HL-60 (cell line): ENCODE measurements at regions not wholly inside any gene's neighbourhood (a gene's known extent, or its start where the extent isn't known, plus 50 kb on each side); places are given as distances from the start of the nearest gene placed in this dataset.

ENCODE experiments used
- DNase-seq, 2 experiments: peaks; one replicate each; pipeline ENCODE4 v3.0.0-alpha.2; 2010 to 2020; ENCODE audit warnings: low read depth in 1 of 2, low spot score in 1 of 2
- H3K27ac ChIP-seq: fragments of 250-450 bp; sonication (Bioruptor Pico); replicated peaks from 2 replicates; pipeline ENCODE4 v1.5.1; 2020; ENCODE audit warnings: mild to moderate bottlenecking, moderate library complexity
- H3K27me3 ChIP-seq: fragments of 250-450 bp; sonication (Bioruptor Pico); 2 replicates; pipeline ENCODE4 v1.5.1; 2021; ENCODE audit warnings: mild to moderate bottlenecking, moderate library complexity; ENCODE audit not compliant: insufficient read depth, poor library complexity, severe bottlenecking
- H3K4me3 ChIP-seq: replicated peaks from 2 replicates; pipeline ENCODE4 v1.5.1; 2011; ENCODE audit warnings: mild to moderate bottlenecking, control low read depth, low read length; ENCODE audit not compliant: insufficient read depth
- GABPA ChIP-seq: IDR thresholded peaks from 2 replicates; pipeline ENCODE4 v1.6.1; 2012; ENCODE audit warnings: low read depth
- POLR2AphosphoS5 ChIP-seq: IDR thresholded peaks from 2 replicates; pipeline ENCODE4 v1.6.1; 2012; ENCODE audit warnings: low read depth
- SPI1 ChIP-seq: IDR thresholded peaks from 2 replicates; pipeline ENCODE4 v1.6.1; 2012; ENCODE audit warnings: low read depth, mild to moderate bottlenecking, borderline replicate concordance
- TF ChIP-seq, protein P1 (sequence below): IDR thresholded peaks from one replicate; pipeline ENCODE4 v1.5.1; 2011; ENCODE audit warnings: low read length, control low read depth, inconsistent platforms; ENCODE audit not compliant: insufficient read depth
- TF ChIP-seq, protein P2 (sequence below): IDR thresholded peaks from 2 replicates; pipeline ENCODE4 v1.6.1; 2012; ENCODE audit warnings: low read depth; ENCODE audit not compliant: insufficient replicate concordance

GRCh38 chr18:71995904-71996465, 548.2 kb downstream of the CBLN2 start:
- no peak for DNase-seq
- Histone ChIP-seq H3K27ac (no peak overlapping the region), H3K4me3 (no peak overlapping the region), H3K27me3 (no peaks in the 10 kb centered on the region)
- no peak for TF ChIP-seq SPI1
- TF ChIP-seq POLR2AphosphoS5 = no peak
- TF ChIP-seq, protein P1, sequence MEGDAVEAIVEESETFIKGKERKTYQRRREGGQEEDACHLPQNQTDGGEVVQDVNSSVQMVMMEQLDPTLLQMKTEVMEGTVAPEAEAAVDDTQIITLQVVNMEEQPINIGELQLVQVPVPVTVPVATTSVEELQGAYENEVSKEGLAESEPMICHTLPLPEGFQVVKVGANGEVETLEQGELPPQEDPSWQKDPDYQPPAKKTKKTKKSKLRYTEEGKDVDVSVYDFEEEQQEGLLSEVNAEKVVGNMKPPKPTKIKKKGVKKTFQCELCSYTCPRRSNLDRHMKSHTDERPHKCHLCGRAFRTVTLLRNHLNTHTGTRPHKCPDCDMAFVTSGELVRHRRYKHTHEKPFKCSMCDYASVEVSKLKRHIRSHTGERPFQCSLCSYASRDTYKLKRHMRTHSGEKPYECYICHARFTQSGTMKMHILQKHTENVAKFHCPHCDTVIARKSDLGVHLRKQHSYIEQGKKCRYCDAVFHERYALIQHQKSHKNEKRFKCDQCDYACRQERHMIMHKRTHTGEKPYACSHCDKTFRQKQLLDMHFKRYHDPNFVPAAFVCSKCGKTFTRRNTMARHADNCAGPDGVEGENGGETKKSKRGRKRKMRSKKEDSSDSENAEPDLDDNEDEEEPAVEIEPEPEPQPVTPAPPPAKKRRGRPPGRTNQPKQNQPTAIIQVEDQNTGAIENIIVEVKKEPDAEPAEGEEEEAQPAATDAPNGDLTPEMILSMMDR = no peak
- TF ChIP-seq GABPA = no peak
- TF ChIP-seq, protein P2, sequence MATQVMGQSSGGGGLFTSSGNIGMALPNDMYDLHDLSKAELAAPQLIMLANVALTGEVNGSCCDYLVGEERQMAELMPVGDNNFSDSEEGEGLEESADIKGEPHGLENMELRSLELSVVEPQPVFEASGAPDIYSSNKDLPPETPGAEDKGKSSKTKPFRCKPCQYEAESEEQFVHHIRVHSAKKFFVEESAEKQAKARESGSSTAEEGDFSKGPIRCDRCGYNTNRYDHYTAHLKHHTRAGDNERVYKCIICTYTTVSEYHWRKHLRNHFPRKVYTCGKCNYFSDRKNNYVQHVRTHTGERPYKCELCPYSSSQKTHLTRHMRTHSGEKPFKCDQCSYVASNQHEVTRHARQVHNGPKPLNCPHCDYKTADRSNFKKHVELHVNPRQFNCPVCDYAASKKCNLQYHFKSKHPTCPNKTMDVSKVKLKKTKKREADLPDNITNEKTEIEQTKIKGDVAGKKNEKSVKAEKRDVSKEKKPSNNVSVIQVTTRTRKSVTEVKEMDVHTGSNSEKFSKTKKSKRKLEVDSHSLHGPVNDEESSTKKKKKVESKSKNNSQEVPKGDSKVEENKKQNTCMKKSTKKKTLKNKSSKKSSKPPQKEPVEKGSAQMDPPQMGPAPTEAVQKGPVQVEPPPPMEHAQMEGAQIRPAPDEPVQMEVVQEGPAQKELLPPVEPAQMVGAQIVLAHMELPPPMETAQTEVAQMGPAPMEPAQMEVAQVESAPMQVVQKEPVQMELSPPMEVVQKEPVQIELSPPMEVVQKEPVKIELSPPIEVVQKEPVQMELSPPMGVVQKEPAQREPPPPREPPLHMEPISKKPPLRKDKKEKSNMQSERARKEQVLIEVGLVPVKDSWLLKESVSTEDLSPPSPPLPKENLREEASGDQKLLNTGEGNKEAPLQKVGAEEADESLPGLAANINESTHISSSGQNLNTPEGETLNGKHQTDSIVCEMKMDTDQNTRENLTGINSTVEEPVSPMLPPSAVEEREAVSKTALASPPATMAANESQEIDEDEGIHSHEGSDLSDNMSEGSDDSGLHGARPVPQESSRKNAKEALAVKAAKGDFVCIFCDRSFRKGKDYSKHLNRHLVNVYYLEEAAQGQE = no peak

GRCh38 chr18:71994273-71994672, 549.9 kb downstream of the CBLN2 start:
- TF ChIP-seq, protein P1 = no peak
- TF ChIP-seq POLR2AphosphoS5 (no peak), SPI1 (no peak)
- no peaks in the 10 kb centered on the region for H3K27me3 ChIP-seq
- H3K27ac ChIP-seq = no peak overlapping the region
- no peak overlapping the region for H3K4me3 ChIP-seq
- no peak for DNase-seq

GRCh38 chr18:71989616-71990015, 554.5 kb downstream of the CBLN2 start:
- Histone ChIP-seq H3K4me3 (no peak overlapping the region), H3K27ac (no peak overlapping the region), H3K27me3 (no peaks in the 10 kb centered on the region)
- DNase-seq = no peak
- TF ChIP-seq POLR2AphosphoS5 = no peak
- TF ChIP-seq, protein P1 = no peak
- no peak for TF ChIP-seq GABPA
- TF ChIP-seq SPI1 = no peak
- TF ChIP-seq, protein P2 = no peak
